SU-DHL-6 (cell line): ENCODE measurements at regions not wholly inside any gene's neighbourhood (a gene's known extent, or its start where the extent isn't known, plus 50 kb on each side); places are given as distances from the start of the nearest gene placed in this dataset.

Experiments used
- H2AFZ ChIP-seq: fragments of 200-600 bp; sonication (generic); 2 replicates; pipeline ENCODE4 v1.6.1; 2014; ENCODE audit warnings: low read depth, mild to moderate bottlenecking, moderate library complexity, mixed read lengths, antibody characterized with exemption, low read length; ENCODE audit not compliant: severe bottlenecking
- H3F3A ChIP-seq: fragments of 200-600 bp; shearing (Covaris generic); 2 replicates; pipeline ENCODE4 v1.6.0; 2016; ENCODE audit warnings: antibody characterized with exemption, mild to moderate bottlenecking; ENCODE audit not compliant: insufficient read depth
- H3K27ac ChIP-seq: fragments of 200-600 bp; sonication (generic); 2 replicates; pipeline ENCODE4 v1.5.1; 2016; ENCODE audit warnings: low read depth, mild to moderate bottlenecking, low read length, moderate library complexity, mixed read lengths
- H3K27me3 ChIP-seq: fragments of 200-600 bp; sonication (generic), shearing (Covaris generic); 2 replicates; pipeline ENCODE4 v1.6.0; 2014; ENCODE audit warnings: mild to moderate bottlenecking, low read length
- H3K36me3 ChIP-seq: fragments of 200-600 bp; sonication (generic); 2 replicates; pipeline ENCODE4 v1.6.1; 2014; ENCODE audit warnings: mild to moderate bottlenecking, low read length, mixed read lengths
- H3K4me2 ChIP-seq: fragments of 300-600, 200-600 bp; shearing (Covaris generic), sonication (generic); 2 replicates; pipeline ENCODE4 v1.6.0; 2014; ENCODE audit warnings: low read length, low read depth, mild to moderate bottlenecking; ENCODE audit not compliant: poor library complexity, severe bottlenecking
- H3K4me3 ChIP-seq: fragments of 200-600 bp; sonication (generic); 2 replicates; pipeline ENCODE4 v1.5.1; 2014; ENCODE audit warnings: antibody characterized with exemption, low read length, mild to moderate bottlenecking, mixed read lengths; ENCODE audit not compliant: insufficient read depth, poor library complexity, severe bottlenecking
- H3K79me2 ChIP-seq: fragments of 200-600 bp; sonication (generic); 2 replicates; pipeline ENCODE4 v1.6.1; 2014; ENCODE audit warnings: mild to moderate bottlenecking, low read length, moderate library complexity; ENCODE audit not compliant: insufficient read depth
- H3K9ac ChIP-seq: fragments of 200-600 bp; sonication (generic); 2 replicates; pipeline ENCODE4 v1.7.0; 2014; ENCODE audit warnings: mild to moderate bottlenecking, low read length
- H3K9me2 ChIP-seq: fragments of 200-600 bp; sonication (generic); replicated peaks from 2 replicates; pipeline ENCODE4 v1.6.1; 2014; ENCODE audit warnings: low read length; ENCODE audit not compliant: insufficient read depth
- H3K9me3 ChIP-seq: fragments of 200-600 bp; sonication (generic); 2 replicates; pipeline ENCODE4 v1.6.1; 2014; ENCODE audit warnings: low read length, mixed read lengths; ENCODE audit not compliant: insufficient read depth
- H4K20me1 ChIP-seq: fragments of 200-600 bp; sonication (generic); 2 replicates; pipeline ENCODE4 v1.6.1; 2014; ENCODE audit warnings: low read depth, mild to moderate bottlenecking, antibody characterized with exemption, low read length, moderate library complexity, mixed read lengths
- CTCF ChIP-seq: fragments of 200-600 bp; sonication (generic); IDR thresholded peaks from one replicate; pipeline ENCODE4 v1.5.1; 2017; ENCODE audit warnings: antibody characterized with exemption, mild to moderate bottlenecking, low read length, moderate library complexity; ENCODE audit not compliant: insufficient read depth, poor library complexity, severe bottlenecking
- EZH2phosphoT487 ChIP-seq: fragments of 200-600 bp; sonication (generic), shearing (Covaris generic); conservative IDR thresholded peaks from 2 replicates; pipeline ENCODE4 v1.6.1; 2018; ENCODE audit warnings: mild to moderate bottlenecking, antibody characterized with exemption, low read length, moderate library complexity, mixed read lengths

GRCh38 chr6:144624246-144624645, 339.1 kb downstream of the UTRN start:
- Histone ChIP-seq H3K36me3 (no peaks in the 10 kb centered on the region), H3K79me2 (no peaks in the 10 kb centered on the region), H3K9me2 (no peaks in the 10 kb centered on the region), H4K20me1 (no peaks in the 10 kb centered on the region), H3K9ac (no peak overlapping the region), H3K4me3 (no peak overlapping the region), H3K9me3 (no peaks in the 10 kb centered on the region), H2AFZ (no peak overlapping the region), H3K4me2 (no peak overlapping the region), H3K27me3 (no peaks in the 10 kb centered on the region), H3F3A (no peaks in the 10 kb centered on the region), H3K27ac (no peak overlapping the region)
- TF ChIP-seq CTCF (no peak), EZH2phosphoT487 (no peak)

- no peaks in the 10 kb centered on the region for H3F3A ChIP-seq
- H3K9ac ChIP-seq, result no peak overlapping the region
- no peak overlapping the region for H3K4me2 ChIP-seq
- H2AFZ ChIP-seq, result no peak overlapping the region
- no peaks in the 10 kb centered on the region for H4K20me1 ChIP-seq
- H3K27me3 ChIP-seq, result no peaks in the 10 kb centered on the region
- TF ChIP-seq CTCF, result no peak
- no peak for TF ChIP-seq EZH2phosphoT487
- H3K36me3 ChIP-seq, result no peaks in the 10 kb centered on the region
- no peaks in the 10 kb centered on the region for H3K79me2 ChIP-seq
- H3K4me3 ChIP-seq, result no peak overlapping the region
- H3K9me3 ChIP-seq, result no peaks in the 10 kb centered on the region
- no peaks in the 10 kb centered on the region for H3K9me2 ChIP-seq
- no peak overlapping the region for H3K27ac ChIP-seq
These were observed 339.6 kb downstream of the UTRN start for GRCh38 chr6:144624716-144625115.

- no peak overlapping the region for H3K4me2 ChIP-seq
These were observed 345.7 kb downstream of the UTRN start for GRCh38 chr6:144630857-144631256.

More at GRCh38 chr6:144630857-144631256, 345.7 kb downstream of the UTRN start:
- Histone ChIP-seq H3K4me3 (no peak overlapping the region), H2AFZ (no peak overlapping the region), H3K9me2 (no peaks in the 10 kb centered on the region), H3K27ac (no peak overlapping the region), H4K20me1 (no peaks in the 10 kb centered on the region), H3F3A (no peaks in the 10 kb centered on the region), H3K27me3 (no peaks in the 10 kb centered on the region), H3K9me3 (no peaks in the 10 kb centered on the region), H3K36me3 (no peaks in the 10 kb centered on the region), H3K79me2 (no peaks in the 10 kb centered on the region), H3K9ac (no peak overlapping the region)
- TF ChIP-seq EZH2phosphoT487, result no peak
- no peak for TF ChIP-seq CTCF
